ENCODE measurements at regions not wholly inside any gene's neighbourhood (a gene's known extent, or its start where the extent isn't known, plus 50 kb on each side); places are given as distances from the start of the nearest gene placed in this dataset.

- DNase-seq, result no peak
- Histone ChIP-seq H3K27me3 (ENCODE audit: low read depth) (no peaks in the 10 kb centered on the region), H3K4me1 (no peaks in the 10 kb centered on the region), H3K9me3 (peaks cover 3% of the 10 kb centered on the region), H3K36me3 (no peaks in the 10 kb centered on the region), H3K4me3 (no peak overlapping the region), H3K27ac (no peak overlapping the region)
- ATAC-seq, result no peak
- intact Hi-C loops (cut with DNase I), result no loop called here
- TF ChIP-seq CTCF (IDR thresholded peaks at IDR 0.05), result no peak
These were observed 67.7 kb downstream of the AKR1B1 start for GRCh38 chr7:134391223-134391622.

- H3K9me3 ChIP-seq, result peaks cover 3% of the 10 kb centered on the region
- H3K4me1 ChIP-seq, result no peaks in the 10 kb centered on the region
- H3K4me3 ChIP-seq, result no peak overlapping the region
- H3K27me3 ChIP-seq (ENCODE audit: low read depth), result no peaks in the 10 kb centered on the region
- intact Hi-C loops (cut with DNase I), result no loop called here
- no peaks in the 10 kb centered on the region for H3K36me3 ChIP-seq
- DNase-seq, result no peak
- no peak for TF ChIP-seq CTCF (IDR thresholded peaks at IDR 0.05)
- ATAC-seq, result no peak
- no peak overlapping the region for H3K27ac ChIP-seq
These were observed 70.4 kb downstream of the AKR1B1 start for GRCh38 chr7:134388336-134389019.

- no peak for TF ChIP-seq CTCF (IDR thresholded peaks at IDR 0.05)
- ATAC-seq, result no peak
- intact Hi-C loops (cut with DNase I), result no loop called here
These were observed 61.8 kb upstream of the SLC35B4 start for GRCh38 chr7:134378562-134378961.

GRCh38 chr7:134376693-134377092, 60.0 kb upstream of the SLC35B4 start:
- Histone ChIP-seq H3K4me3 (no peak overlapping the region), H3K9me3 (no peaks in the 10 kb centered on the region), H3K27ac (no peak overlapping the region), H3K36me3 (no peaks in the 10 kb centered on the region), H3K4me1 (no peaks in the 10 kb centered on the region), H3K27me3 (ENCODE audit: low read depth) (no peaks in the 10 kb centered on the region)
- no peak for ATAC-seq
- no peak for DNase-seq
- intact Hi-C loops (cut with DNase I), result no loop called here
- TF ChIP-seq CTCF (IDR thresholded peaks at IDR 0.05), result no peak

More at GRCh38 chr7:134378562-134378961, 61.8 kb upstream of the SLC35B4 start:
- DNase-seq, result no peak
- H3K4me3 ChIP-seq, result no peak overlapping the region
- no peaks in the 10 kb centered on the region for H3K27me3 ChIP-seq (ENCODE audit: low read depth)
- no peaks in the 10 kb centered on the region for H3K36me3 ChIP-seq
- no peaks in the 10 kb centered on the region for H3K9me3 ChIP-seq
- H3K4me1 ChIP-seq, result no peaks in the 10 kb centered on the region
- H3K27ac ChIP-seq, result no peak overlapping the region

DNA sequence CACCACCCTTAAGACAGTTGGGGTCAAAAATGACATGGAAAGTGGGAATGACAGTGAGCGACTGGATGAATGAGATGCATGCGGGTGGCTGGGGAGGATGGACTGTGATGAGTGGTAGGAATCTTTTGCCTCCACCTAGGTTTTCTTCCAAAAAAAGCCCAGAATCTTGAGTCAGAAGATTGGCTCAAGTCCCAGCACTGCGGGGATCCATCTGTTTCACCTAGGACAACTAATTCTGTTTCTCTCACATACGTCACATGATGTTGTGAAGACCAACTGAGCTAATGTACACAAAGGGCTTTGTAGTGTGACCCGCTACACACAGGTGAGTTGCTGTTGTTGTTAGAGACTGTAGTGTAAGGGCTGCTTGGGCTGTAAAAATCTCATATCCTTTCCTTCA, 58.5 kb upstream of the SLC35B4 start:
- no peak for TF ChIP-seq CTCF (IDR thresholded peaks at IDR 0.05)
- Histone ChIP-seq H3K36me3 (no peaks in the 10 kb centered on the region), H3K4me1 (no peaks in the 10 kb centered on the region), H3K27me3 (ENCODE audit: low read depth) (no peaks in the 10 kb centered on the region), H3K27ac (no peak overlapping the region), H3K9me3 (no peaks in the 10 kb centered on the region), H3K4me3 (no peak overlapping the region)
- DNase-seq, result no peak
- intact Hi-C loops (cut with DNase I), result no loop called here
- ATAC-seq, result no peak

All from lower lobe of right lung (tissue), 2 donors.